GM19328 (cell line): ENCODE measurements at regions not wholly inside any gene's neighbourhood (a gene's known extent, or its start where the extent isn't known, plus 50 kb on each side); places are given as distances from the start of the nearest gene placed in this dataset.

ENCODE experiments used
- ATAC-seq: cut with Tn5 transposase; IDR thresholded peaks from one replicate; pipeline ENCODE4 v1.9.1; 2021; ENCODE audit warnings: mild to moderate bottlenecking, moderate library complexity; ENCODE audit not compliant: unreplicated experiment

GRCh38 chr15:96565266-96565665 is 234.8 kb downstream of the NR2F2 start:
- no peak for ATAC-seq

- ATAC-seq: no peak
These were observed 244.3 kb downstream of the NR2F2 start for GRCh38 chr15:96574782-96575181.

- no peak for ATAC-seq
These were observed 246.1 kb downstream of the NR2F2 start for GRCh38 chr15:96576596-96576995.

GRCh38 chr15:96578393-96578792 is 247.9 kb downstream of the NR2F2 start:
- ATAC-seq: no peak

- ATAC-seq: no peak
These were observed 250.9 kb downstream of the NR2F2 start for GRCh38 chr15:96581371-96581770.

- no peak for ATAC-seq
These were observed 252.0 kb downstream of the NR2F2 start for GRCh38 chr15:96582473-96582872.

GRCh38 chr15:96583671-96584070 is 253.2 kb downstream of the NR2F2 start:
- no peak for ATAC-seq

GRCh38 chr15:96585484-96586386 is 255.2 kb downstream of the NR2F2 start:
- no peak for ATAC-seq

GRCh38 chr15:96586901-96587300 is 256.4 kb downstream of the NR2F2 start:
- no peak for ATAC-seq

- no peak for ATAC-seq
These were observed 259.4 kb downstream of the NR2F2 start for GRCh38 chr15:96589864-96590263.

GRCh38 chr15:96593735-96594134 is 263.2 kb downstream of the NR2F2 start:
- ATAC-seq: no peak

- no peak for ATAC-seq
These were observed 265.5 kb downstream of the NR2F2 start for GRCh38 chr15:96595951-96596350.

- no peak for ATAC-seq
These were observed 268.0 kb downstream of the NR2F2 start for GRCh38 chr15:96598514-96598913.

- no peak for ATAC-seq
These were observed 268.8 kb downstream of the NR2F2 start for GRCh38 chr15:96599268-96599667.

GRCh38 chr15:96600350-96600749 is 269.9 kb downstream of the NR2F2 start:
- ATAC-seq: no peak

GRCh38 chr15:96606617-96607016 is 276.1 kb downstream of the NR2F2 start:
- ATAC-seq: no peak

GRCh38 chr15:96610757-96611156 is 280.3 kb downstream of the NR2F2 start:
- no peak for ATAC-seq

GRCh38 chr15:96612917-96613316 is 282.4 kb downstream of the NR2F2 start:
- ATAC-seq: no peak

GRCh38 chr15:96619174-96619573 is 288.7 kb downstream of the NR2F2 start:
- no peak for ATAC-seq

- ATAC-seq: no peak
These were observed 292.2 kb downstream of the NR2F2 start for GRCh38 chr15:96622714-96623113.

GRCh38 chr15:96625256-96625655 is 294.8 kb downstream of the NR2F2 start:
- no peak for ATAC-seq

- ATAC-seq: no peak
These were observed 296.6 kb downstream of the NR2F2 start for GRCh38 chr15:96627031-96627568.
